Fibroblast of mammary gland (primary cell): ENCODE measurements at regions not wholly inside any gene's neighbourhood (a gene's known extent, or its start where the extent isn't known, plus 50 kb on each side); places are given as distances from the start of the nearest gene placed in this dataset.
A peak's percentile ranks its signal among the peaks of the same experiment; 100 is the strongest.

Experiments
- DNase-seq: peaks from one replicate; pipeline ENCODE4 v3.0.0-alpha.2; 2010; ENCODE audit warnings: low read depth
- H3K4me3 ChIP-seq: 2 replicates; pipeline ENCODE4 v1.5.1; 2011; ENCODE audit warnings: low read depth, mild to moderate bottlenecking, low read length, moderate library complexity; ENCODE audit not compliant: control insufficient read depth
- CTCF ChIP-seq: conservative IDR thresholded peaks from 2 replicates; pipeline ENCODE4 v1.5.1; 2011; ENCODE audit warnings: low read depth, low read length, inconsistent platforms; ENCODE audit not compliant: control insufficient read depth, insufficient read depth

- no peak for TF ChIP-seq CTCF
- no peak overlapping the region for H3K4me3 ChIP-seq
Observed at GRCh38 chr15:36221992-36222391, 357.4 kb upstream of the CDIN1 start.

DNA sequence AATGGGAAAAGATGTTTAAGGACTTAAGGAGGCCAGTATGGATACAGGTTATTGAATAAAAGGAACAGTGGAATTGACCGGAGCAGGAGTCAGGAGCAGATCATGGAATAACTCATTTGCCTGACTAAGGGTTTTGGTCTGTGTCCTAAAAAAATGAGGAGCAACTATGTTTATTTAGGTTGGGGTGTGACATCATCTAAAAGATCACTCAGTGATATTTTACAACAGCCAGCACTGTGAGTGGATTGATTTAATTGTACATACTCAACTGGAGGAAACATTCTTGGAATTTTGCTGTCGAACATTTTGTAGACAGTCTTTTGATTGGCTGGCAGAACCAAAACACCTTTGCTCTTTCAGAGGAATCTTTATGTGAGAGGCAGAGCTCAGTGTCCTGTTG lies 348.6 kb upstream of the CDIN1 start:
- peak; percentile 65 for DNase-seq
- no peak for TF ChIP-seq CTCF
- no peak overlapping the region for H3K4me3 ChIP-seq

More at GRCh38 chr15:36221992-36222391, 357.4 kb upstream of the CDIN1 start:
- DNase-seq, result peak; percentile 4

DNA sequence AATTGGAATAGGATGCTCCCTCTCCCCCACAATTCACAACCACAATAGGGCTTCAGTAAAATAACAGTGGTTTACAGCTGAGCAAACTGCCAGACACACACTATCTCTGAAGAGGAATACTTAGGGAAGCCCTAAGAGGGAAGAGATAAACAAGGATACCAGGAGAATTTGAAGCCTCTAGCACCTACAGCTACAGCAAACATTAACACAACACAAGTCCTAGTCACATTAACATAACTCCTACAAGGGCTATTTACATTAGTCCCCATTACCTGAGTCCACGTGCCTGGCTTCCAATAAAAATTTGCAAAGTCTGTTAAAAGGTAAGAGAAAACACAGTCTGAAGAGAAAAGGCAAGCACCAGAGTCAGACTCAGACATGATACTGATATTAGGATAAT lies 346.9 kb upstream of the CDIN1 start:
- TF ChIP-seq CTCF, result no peak
- no peak overlapping the region for H3K4me3 ChIP-seq
- no peak for DNase-seq

- no peak for TF ChIP-seq CTCF
- H3K4me3 ChIP-seq, result no peak overlapping the region
- DNase-seq, result no peak
Observed at GRCh38 chr15:36234743-36235142, 344.7 kb upstream of the CDIN1 start.

DNA sequence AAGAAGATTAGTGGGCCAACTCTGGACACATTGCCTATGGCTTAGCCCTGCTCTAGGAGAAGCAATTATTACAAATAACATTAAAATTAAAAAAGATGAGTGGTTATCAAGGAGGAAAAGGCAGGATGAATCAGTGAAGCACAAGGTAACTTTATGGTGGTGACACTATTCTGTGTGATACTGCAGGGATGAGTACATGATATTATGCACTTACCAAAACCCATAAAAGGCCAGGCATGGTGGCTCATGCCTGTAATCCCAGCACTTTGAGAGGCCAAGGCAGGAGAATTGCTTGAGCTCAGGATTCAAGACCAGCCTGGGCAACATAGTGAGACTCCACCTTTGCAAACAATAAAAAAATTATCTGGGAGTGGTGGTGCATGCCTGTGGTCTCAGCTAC lies 344.3 kb upstream of the CDIN1 start:
- TF ChIP-seq CTCF, result no peak
- DNase-seq, result no peak
- H3K4me3 ChIP-seq, result no peak overlapping the region

DNA sequence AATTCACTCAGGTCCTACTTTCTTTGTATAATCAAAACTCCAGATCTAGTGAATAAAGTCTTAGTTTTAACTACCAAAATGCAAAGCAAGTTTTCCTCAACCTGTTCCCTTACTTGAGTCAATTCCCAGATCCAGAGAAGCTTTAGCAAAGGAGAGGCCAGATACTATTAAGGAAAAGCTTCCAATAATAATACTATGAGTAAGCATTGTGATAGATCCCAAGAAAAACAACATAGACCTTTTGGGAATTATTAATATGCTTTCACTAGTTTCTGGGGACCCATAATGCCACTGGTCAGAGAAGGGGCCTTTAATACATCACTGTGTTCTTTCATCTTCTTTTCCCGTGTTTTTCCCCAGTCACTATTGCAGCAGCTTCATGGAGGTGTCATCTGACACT lies 339.9 kb upstream of the CDIN1 start:
- TF ChIP-seq CTCF, result no peak
- peak; percentile 17 for DNase-seq
- H3K4me3 ChIP-seq, result no peak overlapping the region

GRCh38 chr15:36251450-36251849 lies 328.0 kb upstream of the CDIN1 start:
- DNase-seq, result peak; percentile 16
- TF ChIP-seq CTCF, result peak; percentile 24
- no peak overlapping the region for H3K4me3 ChIP-seq
